ENCODE measurements at regions not wholly inside any gene's neighbourhood (a gene's known extent, or its start where the extent isn't known, plus 50 kb on each side); places are given as distances from the start of the nearest gene placed in this dataset.
A peak's percentile ranks its signal among the peaks of the same experiment; 100 is the strongest.

- DNase-seq (ENCODE audit: low spot score) = no peak
These were observed 65.3 kb downstream of the METRNL start for GRCh38 chr17:83144421-83145357.

DNA sequence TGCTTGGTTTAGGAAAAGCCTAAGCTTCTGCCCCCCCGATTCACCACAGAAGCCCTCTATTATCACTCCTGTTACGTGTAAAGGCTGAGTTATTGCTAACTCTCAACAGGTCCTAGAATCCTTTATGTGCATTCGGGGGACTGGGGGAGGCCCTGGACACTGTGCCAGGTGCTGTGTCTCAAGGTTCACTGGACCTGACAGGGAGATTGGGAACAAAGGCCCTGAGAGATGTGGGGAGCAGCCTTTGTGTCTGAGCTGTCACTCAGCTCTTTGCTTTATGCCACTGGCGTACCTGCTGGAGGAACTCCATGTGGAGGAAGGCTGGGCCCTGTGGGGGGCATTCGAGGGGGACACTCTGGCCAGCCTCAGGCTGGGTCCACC is 65.9 kb downstream of the METRNL start:
- DNase-seq (ENCODE audit: low spot score) = no peak

- DNase-seq (ENCODE audit: low spot score) = no peak
These were observed 66.4 kb downstream of the METRNL start for GRCh38 chr17:83145831-83146230.

GRCh38 chr17:83146347-83146746 is 66.9 kb downstream of the METRNL start:
- no peak for DNase-seq (ENCODE audit: low spot score)

DNA sequence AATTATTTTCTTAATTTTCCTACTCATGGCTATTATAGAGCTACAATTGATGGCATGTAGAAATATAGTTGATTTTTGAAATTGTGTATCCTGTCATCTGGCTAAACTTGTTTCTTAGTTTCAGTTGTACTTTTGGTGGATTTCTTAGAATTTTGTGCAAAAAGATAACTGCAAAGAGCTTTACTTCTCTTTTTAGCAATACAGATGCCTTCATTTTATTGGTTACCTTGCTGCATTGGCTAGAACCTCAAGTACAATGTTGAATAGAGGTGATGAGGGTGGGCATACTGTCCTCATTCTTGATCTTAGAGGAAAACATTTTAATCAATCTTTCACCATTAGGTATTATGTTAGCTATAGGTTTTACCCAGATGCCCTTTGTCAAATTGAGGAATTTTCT is 67.9 kb downstream of the METRNL start:
- no peak for DNase-seq (ENCODE audit: low spot score)

DNA sequence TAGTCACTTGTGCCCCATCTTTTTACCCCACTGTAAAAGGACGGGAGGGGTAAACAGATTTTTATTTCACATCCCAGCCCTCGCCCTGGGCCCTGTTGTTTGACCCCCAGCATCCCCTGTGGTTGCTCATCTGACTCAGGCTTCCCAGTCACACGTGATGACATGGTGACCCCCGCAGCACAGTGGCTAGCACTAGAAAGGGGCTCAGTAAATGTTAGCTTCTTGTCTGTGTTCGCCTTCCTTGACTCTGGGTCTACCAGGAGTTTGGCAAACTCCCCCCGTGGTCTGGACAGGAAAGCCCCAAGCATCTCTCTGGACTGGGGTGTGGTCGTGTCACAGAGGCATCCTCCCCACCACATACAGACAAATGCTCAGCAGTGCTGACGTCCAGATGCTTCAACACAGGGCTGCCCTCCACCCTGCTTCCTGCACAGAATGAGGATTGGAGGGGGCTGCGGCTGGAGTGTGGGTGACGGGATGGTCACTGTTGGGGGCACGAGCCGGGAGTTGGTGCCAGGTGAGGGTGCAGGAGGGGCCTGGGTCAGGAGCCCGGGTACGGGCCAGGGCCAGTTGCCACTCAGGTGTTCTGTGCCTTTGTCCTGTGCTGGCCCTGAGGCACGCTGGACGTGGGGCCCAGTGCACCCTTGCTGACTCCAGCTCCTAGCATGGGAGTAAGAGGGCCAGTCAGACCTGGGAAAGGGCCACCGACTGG is 69.1 kb downstream of the METRNL start:
- DNase-seq (ENCODE audit: low spot score) = no peak

DNA sequence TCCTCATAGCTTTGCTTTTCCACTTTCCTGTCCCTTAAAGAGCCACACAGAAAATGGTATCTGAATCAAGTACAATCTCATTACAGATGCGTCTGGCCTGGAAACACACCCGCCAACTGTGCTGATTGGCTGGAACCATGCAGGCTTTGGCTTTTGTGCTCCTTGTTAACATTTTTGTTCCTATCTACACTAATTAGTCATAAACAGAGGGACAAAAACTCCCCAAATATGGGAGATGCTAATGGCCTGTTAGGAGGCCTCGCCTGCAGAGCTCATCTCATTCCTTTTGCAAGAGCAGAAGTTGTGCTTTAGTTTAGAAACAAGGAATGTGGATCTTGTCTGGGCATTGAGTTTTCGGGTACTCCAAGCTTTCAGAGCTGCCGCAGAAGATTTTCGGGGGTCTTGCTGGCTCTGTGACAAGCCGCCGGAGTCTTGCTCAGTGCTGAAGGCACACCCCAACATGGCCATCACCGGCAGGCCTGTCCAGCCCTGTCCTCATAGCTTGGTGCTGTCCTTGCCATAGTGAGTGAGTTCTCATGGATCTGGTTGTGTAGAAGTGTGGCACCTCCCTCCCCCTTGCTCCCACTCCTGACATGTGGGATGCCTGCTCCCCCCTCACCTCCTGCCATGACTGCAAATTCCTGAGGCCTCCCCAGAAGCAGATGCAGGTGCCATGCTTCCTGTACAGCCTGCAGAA is 69.8 kb downstream of the METRNL start:
- no peak for DNase-seq (ENCODE audit: low spot score)

GRCh38 chr17:83149761-83150251 is 70.4 kb downstream of the METRNL start:
- DNase-seq (ENCODE audit: low spot score) = peak; percentile 14

- DNase-seq (ENCODE audit: low spot score) = no peak
These were observed 71.1 kb downstream of the METRNL start for GRCh38 chr17:83150369-83151055.

DNA sequence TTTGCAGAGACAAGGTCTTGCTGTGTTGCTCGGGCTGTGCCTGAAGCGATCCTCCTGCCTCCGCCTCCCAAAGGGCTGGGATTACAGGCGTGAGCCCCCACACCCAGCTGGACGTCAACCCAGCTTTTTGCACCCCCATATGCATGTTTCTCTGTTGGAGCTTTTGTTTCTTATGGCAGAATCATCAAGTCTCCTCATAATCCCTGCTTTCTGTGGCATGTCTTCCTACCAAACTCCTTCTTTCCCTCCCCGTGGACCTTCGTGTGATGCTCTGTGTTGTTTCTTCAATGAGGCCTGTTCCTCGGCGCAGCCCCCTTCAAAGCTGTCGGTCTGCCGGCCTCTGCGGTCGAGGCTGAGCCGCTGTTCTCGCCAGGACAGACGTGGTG is 71.6 kb downstream of the METRNL start:
- no peak for DNase-seq (ENCODE audit: low spot score)

DNA sequence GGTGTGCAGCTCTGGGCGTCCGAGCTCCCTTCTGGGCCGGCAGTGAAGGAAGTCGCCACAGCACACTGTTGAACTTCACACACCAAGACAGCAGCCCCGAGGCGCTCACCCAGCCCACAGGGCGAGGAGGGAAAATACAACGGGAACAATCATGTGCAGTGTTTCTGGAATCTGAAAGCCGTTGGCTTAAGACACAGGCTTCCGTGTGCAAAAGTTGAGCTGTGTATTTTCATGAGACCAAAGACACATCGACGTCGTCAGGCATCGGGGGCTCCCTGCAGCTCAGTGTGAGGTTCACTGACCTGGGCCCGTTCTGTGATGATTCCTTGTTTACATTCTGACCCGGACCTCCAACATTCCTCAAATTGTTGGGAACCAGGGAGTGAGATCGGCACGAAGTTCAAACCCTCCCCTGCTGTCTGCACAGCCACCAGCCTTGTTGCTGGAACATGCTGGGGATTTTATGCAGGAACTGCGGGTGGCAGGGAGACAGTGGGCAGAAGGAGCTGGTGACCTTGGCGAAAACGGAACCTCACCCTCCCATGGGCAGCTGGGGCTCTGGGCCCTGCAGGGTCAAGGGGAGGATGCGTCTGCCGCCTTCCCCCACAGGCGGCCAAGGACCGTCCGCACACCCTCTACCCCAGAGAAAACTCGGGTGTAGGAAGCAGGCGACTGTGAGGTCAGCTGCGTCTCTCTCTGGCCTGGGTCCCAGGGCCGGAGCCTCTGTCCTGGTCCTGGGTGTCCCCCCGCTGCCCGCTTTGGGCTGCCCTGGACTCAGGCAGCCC is 72.2 kb downstream of the METRNL start:
- peak; percentile 34 for DNase-seq (ENCODE audit: low spot score)

DNA sequence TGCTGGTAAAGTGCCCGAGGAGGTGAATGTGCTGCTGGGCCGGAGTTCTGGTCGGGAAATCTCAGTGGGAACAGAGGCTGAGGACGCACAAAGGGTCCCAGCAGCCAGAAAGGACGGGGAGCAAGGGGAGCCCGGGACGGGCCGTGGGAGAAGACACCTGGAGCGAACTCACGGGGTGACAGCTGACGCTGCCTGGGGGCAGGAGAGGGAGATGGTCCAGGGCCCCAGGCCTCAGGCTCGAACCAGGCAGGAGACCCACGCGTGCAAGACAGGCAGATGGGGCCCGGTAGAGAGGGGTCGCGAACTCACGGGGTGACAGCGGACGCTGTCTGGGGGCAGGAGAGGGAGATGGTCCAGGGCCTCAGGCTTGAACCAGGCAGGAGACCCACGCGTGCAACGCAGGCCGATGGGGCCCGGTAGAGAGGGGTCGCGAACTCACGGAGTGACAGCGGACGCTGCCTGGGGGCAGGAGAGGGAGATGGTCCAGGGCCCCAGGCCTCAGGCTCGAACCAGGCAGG is 72.9 kb downstream of the METRNL start:
- DNase-seq (ENCODE audit: low spot score) = no peak

- DNase-seq (ENCODE audit: low spot score) = no peak
These were observed 73.6 kb downstream of the METRNL start for GRCh38 chr17:83152745-83153611.

DNA sequence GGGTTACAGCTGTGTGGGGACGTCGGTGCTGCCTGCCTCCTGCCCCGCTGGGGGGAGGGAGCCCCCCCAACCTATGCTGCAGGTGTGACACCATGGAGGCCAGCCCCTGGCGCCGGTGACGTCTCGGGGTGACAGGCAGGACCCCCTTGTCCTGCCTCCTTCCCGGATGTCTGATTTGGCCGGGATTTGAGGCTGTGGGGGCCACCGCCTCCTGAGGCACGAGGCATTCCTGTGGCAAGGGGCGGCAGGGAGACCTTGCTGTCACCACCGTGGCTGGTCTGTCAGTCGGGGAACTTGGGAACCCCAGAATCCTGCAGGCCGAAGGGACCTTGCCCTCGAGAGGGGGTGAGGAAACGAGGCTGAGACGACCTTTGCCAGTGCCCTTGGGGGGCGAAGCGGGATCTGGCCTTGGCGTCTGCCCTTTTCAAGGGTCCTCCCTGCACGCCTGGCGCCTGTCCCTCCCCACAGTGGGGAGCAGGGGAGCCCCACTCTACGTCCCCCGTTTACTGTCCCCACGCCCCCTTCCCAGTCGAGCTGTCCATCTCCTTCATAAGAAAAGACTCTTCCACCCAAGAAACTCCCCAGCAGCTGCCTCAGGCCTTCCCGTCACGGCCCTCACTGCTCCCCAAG is 74.4 kb downstream of the METRNL start:
- no peak for DNase-seq (ENCODE audit: low spot score)

DNA sequence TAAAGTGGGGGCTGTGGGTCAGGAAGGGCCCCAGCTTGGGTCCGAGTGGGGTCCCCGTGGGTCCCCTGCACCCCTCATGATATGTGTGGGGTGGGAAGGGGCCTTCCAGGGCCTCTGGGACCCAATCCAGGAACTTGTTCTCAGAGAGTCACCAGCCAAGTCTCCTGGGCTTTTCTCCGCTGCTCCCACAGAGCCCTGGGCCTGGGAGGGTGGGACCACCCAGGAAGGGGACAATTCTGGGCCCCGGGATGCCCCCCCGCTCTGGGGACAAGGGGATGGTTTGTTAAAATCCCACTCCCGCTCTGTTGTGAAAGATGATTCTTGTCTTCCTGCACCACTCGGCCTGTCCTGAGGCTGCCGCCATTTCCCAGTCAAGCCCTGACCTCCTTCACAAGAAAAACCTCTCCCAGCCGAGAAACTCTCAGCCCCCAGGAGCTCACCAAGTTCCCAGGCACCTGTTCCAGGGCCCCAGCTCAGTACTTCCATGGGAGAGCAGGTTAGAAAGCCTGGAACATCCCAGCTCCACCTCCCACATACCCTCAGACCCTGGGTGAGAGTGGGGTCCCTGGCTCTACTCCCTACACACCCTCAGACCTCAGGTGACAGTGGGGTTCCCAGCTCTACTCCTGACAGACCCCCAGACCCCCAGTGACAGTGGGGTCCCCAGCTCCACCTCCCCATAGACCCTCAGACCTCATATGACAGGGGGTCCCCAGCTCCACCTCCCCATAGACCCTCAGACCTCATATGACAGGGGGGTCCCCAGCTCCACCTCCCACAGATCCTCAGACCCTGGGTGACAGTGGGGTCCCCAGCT is 75.1 kb downstream of the METRNL start:
- no peak for DNase-seq (ENCODE audit: low spot score)

GRCh38 chr17:83155128-83156121 is 76.0 kb downstream of the METRNL start:
- DNase-seq (ENCODE audit: low spot score) = no peak

- no peak for DNase-seq (ENCODE audit: low spot score)
These were observed 77.0 kb downstream of the METRNL start for GRCh38 chr17:83156408-83156807.
